ENCODE measurements at regions not wholly inside any gene's neighbourhood (a gene's known extent, or its start where the extent isn't known, plus 50 kb on each side); places are given as distances from the start of the nearest gene placed in this dataset.

- no peaks in the 10 kb centered on the region for H3K36me3 ChIP-seq
- H3K9me3 ChIP-seq (ENCODE audit: severe bottlenecking), result no peaks in the 10 kb centered on the region
- H3K4me3 ChIP-seq (ENCODE audit: low read depth, low read length), result no peak overlapping the region
- no peak overlapping the region for H3K27ac ChIP-seq
- TF ChIP-seq, protein P1, sequence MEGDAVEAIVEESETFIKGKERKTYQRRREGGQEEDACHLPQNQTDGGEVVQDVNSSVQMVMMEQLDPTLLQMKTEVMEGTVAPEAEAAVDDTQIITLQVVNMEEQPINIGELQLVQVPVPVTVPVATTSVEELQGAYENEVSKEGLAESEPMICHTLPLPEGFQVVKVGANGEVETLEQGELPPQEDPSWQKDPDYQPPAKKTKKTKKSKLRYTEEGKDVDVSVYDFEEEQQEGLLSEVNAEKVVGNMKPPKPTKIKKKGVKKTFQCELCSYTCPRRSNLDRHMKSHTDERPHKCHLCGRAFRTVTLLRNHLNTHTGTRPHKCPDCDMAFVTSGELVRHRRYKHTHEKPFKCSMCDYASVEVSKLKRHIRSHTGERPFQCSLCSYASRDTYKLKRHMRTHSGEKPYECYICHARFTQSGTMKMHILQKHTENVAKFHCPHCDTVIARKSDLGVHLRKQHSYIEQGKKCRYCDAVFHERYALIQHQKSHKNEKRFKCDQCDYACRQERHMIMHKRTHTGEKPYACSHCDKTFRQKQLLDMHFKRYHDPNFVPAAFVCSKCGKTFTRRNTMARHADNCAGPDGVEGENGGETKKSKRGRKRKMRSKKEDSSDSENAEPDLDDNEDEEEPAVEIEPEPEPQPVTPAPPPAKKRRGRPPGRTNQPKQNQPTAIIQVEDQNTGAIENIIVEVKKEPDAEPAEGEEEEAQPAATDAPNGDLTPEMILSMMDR (IDR thresholded peaks at IDR 0.05; ENCODE audit: low read depth, low read length), result no peak
- DNase-seq, result no peak
- H3K27me3 ChIP-seq (ENCODE audit: insufficient read depth, low read depth, severe bottlenecking), result no peaks in the 10 kb centered on the region
Measured at GRCh38 chr13:44211704-44212346, 161.8 kb upstream of the SERP2 start.

- Histone ChIP-seq H3K27me3 (ENCODE audit: insufficient read depth, low read depth, severe bottlenecking) (no peaks in the 10 kb centered on the region), H3K36me3 (no peaks in the 10 kb centered on the region), H3K9me3 (ENCODE audit: severe bottlenecking) (no peaks in the 10 kb centered on the region), H3K4me3 (ENCODE audit: low read depth, low read length) (no peak overlapping the region), H3K27ac (no peak overlapping the region)
- no peak for DNase-seq
- TF ChIP-seq, protein P1 (IDR thresholded peaks at IDR 0.05; ENCODE audit: low read depth, low read length), result no peak
Measured at GRCh38 chr13:44212633-44213396, 160.8 kb upstream of the SERP2 start.

DNA sequence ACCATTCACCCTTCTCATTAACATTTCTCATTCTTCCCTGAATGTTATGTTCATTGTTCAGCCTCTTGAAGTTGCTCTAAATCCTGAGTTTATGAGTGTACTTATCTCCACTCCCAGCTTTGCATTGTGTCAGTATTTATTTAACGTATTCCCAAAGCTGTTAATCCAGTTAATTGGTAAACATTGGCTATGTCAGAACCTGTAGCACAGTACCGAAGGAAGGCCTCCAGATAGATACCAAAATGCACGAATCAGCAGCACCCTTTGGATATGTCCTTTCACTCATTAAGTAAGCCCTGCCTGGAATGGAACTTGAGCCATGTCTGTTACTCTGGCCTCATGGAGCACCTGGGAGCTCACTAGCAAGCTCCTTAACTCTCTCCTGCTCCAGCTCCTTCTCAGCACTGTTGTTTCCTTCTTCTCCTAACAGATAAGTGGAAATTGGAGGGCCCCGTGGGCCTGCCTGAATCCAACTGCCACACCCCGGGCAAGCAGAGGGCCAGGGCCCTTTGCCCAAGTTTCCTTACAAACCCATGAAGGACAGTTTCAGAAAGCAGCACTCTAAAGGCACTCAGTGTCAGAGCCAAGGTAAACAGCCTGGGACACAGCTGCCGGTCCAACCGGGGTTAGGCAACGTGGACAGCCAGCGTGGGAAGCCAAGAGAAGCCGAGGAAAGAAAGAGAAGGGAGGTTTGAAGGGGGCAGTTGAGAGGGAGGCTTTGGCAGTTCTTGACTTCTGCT is 155.0 kb upstream of the SERP2 start:
- TF ChIP-seq, protein P1 (IDR thresholded peaks at IDR 0.05; ENCODE audit: low read depth, low read length), result no peak
- Histone ChIP-seq H3K27ac (no peak overlapping the region), H3K9me3 (ENCODE audit: severe bottlenecking) (no peaks in the 10 kb centered on the region), H3K27me3 (ENCODE audit: insufficient read depth, low read depth, severe bottlenecking) (no peaks in the 10 kb centered on the region), H3K4me3 (ENCODE audit: low read depth, low read length) (no peak overlapping the region), H3K36me3 (no peaks in the 10 kb centered on the region)
- DNase-seq, result no peak

DNA sequence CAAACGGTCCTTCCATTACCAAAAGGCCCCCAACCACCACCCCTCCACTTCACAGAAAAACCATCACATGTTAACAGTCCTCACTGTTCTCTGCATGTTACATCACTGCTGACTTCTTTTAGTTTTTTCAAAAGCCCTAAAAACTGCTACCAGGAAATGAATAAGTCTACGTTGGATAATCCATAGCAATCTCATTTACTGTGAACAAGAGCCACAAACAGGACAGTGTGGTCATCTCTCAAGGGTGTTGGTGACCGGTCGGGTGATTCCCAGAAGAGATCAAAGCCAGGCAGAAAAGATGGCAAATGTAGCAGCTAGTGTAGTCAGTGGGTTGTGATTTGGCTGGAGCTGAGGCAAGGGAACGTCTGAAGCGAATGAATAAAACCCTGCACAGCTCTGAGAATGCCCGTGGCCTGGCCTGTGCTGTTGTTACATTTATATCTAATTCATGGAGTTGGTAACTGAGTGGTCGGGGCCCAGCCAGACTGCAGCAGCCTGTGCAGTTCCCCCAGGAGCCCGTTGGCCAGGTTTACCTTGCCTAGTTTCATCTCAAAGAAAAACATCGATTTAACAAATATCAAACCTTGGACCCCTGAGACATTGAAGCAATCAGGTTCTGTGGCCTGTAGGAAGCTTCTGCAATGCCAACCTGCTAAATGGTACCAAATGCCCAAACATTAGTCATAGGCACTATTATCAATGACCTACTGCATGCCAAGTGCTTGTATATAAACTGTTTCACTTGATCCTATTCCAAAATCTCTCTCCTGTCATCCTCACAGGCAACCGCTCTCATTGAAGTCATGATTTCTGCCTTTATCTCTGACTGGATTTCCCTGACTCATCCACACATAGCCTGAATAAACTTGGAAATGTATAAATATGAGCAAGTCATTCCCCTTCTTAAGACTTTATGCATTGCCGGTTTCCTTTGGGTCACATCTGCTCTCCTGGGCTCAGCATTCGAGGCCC is 153.8 kb upstream of the SERP2 start:
- H3K36me3 ChIP-seq, result no peaks in the 10 kb centered on the region
- TF ChIP-seq, protein P1 (IDR thresholded peaks at IDR 0.05; ENCODE audit: low read depth, low read length), result no peak
- DNase-seq, result no peak
- no peaks in the 10 kb centered on the region for H3K27me3 ChIP-seq (ENCODE audit: insufficient read depth, low read depth, severe bottlenecking)
- H3K4me3 ChIP-seq (ENCODE audit: low read depth, low read length), result no peak overlapping the region
- H3K27ac ChIP-seq, result no peak overlapping the region
- no peaks in the 10 kb centered on the region for H3K9me3 ChIP-seq (ENCODE audit: severe bottlenecking)

DNA sequence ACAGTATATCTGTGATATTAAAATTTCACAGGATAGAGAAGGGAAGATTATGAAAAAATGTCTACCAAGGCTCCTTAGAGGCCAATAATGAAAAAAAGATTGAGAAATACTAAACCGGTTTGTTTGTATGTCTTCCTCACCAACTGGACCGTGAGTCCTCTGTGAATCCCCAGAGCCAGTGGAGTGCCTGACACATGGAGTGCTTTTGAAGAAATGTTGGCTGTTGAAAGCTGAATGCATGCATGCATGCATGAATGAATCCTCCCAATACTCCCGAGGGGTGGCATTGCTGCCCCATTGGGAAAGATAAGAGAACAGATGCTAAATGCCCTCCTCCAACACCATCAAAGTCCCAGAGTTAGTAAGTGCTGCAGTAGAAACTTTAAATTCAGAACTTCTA is 152.7 kb upstream of the SERP2 start:
- DNase-seq, result no peak
- no peaks in the 10 kb centered on the region for H3K27me3 ChIP-seq (ENCODE audit: insufficient read depth, low read depth, severe bottlenecking)
- no peak overlapping the region for H3K27ac ChIP-seq
- no peaks in the 10 kb centered on the region for H3K36me3 ChIP-seq
- TF ChIP-seq, protein P1 (IDR thresholded peaks at IDR 0.05; ENCODE audit: low read depth, low read length), result no peak
- H3K9me3 ChIP-seq (ENCODE audit: severe bottlenecking), result no peaks in the 10 kb centered on the region
- no peak overlapping the region for H3K4me3 ChIP-seq (ENCODE audit: low read depth, low read length)

Measured in WERI-Rb-1 (cell line).